HCT116 (cell line): ENCODE measurements at regions not wholly inside any gene's neighbourhood (a gene's known extent, or its start where the extent isn't known, plus 50 kb on each side); places are given as distances from the start of the nearest gene placed in this dataset.

Experiments
- ATAC-seq: fragments of 200-7000 bp; cut with Tn5 transposase; 2 replicates; pipeline ENCODE4 v1.9.1; 2020; ENCODE audit warnings: mild to moderate bottlenecking, moderate library complexity
- BruUV-seq: library from RNA; stranded (reverse); fragments of 400-500 nt; replicated peaks from 2 replicates; lab custom pipeline; 2021; lab: Mats Ljungman, UMichigan
- CTCF ChIA-PET: fragments of 300-600 bp; sonication (Branson Sonifier 250); formaldehyde crosslinking; loops from one replicate; lab custom pipeline; 2021; ENCODE audit warnings: antibody characterized with exemption; lab: Charles Lee
- POLR2A ChIA-PET: fragments of 300-600, 350-600 bp; sonication (Branson Sonifier 250); formaldehyde crosslinking; loops from one replicate; lab custom pipeline; 2021; ENCODE audit warnings: antibody characterized with exemption; lab: Charles Lee
- RAD21 ChIA-PET, 2 experiments: fragments of 300-600 bp; sonication (Branson Sonifier 250); formaldehyde crosslinking; loops; one replicate each; lab custom pipeline; 2023; ENCODE audit warnings: low total read pairs in 2 of 2; ENCODE audit not compliant: uncharacterized antibody in 2 of 2, unreplicated experiment in 2 of 2, low non-redundant PET in 1 of 2; lab: Charles Lee
- DNase-seq: peaks from one replicate; pipeline ENCODE4 v3.0.0-alpha.2; 2010; ENCODE audit warnings: low read depth, low spot score
- H2AFZ ChIP-seq: fragments of 200-600 bp; shearing (Covaris generic), sonication (generic); 2 replicates; pipeline ENCODE4 v1.6.1; 2017; ENCODE audit warnings: low read depth, mixed run types, mixed read lengths, antibody characterized with exemption, low read length; ENCODE audit not compliant: poor library complexity, severe bottlenecking
- H3K27ac ChIP-seq: 2 replicates; pipeline ENCODE4 v1.5.1; 2012; ENCODE audit warnings: low read depth, low read length
- H3K27me3 ChIP-seq: fragments of 200-600 bp; sonication (generic); 2 replicates; pipeline ENCODE4 v1.6.1; 2016; ENCODE audit warnings: mixed run types, low read length, mixed read lengths; ENCODE audit not compliant: insufficient read depth
- H3K36me3 ChIP-seq, 2 experiments: fragments of 200-500 bp in 1 of 2; fragments of 200-600 bp in 1 of 2; sonication (Bioruptor generic) in 1 of 2; sonication (generic) in 1 of 2; 2 replicates each; pipeline versions ENCODE4 v1.5.1 to v1.6.1; 2014 to 2016; ENCODE audit warnings: low read length in 2 of 2, inconsistent platforms in 1 of 2, mixed read lengths in 1 of 2, mixed run types in 1 of 2; ENCODE audit not compliant: insufficient read depth in 2 of 2, control insufficient read depth in 1 of 2
- H3K4me1 ChIP-seq, 2 experiments: fragments of 200-600 bp in 1 of 2; sonication (generic) in 1 of 2; 2 replicates each; pipeline versions ENCODE4 v1.5.1 to v1.6.1; 2012 to 2017; ENCODE audit warnings: low read length in 2 of 2, inconsistent platforms in 1 of 2, mild to moderate bottlenecking in 1 of 2, mixed read lengths in 1 of 2, mixed run types in 1 of 2, moderate library complexity in 1 of 2; ENCODE audit not compliant: insufficient read depth in 2 of 2, control insufficient read depth in 1 of 2
- H3K4me2 ChIP-seq: fragments of 200-600 bp; sonication (generic); 2 replicates; pipeline ENCODE4 v1.6.1; 2017; ENCODE audit warnings: mixed run types, low read length, mixed read lengths
- H3K4me3 ChIP-seq, 2 experiments: fragments of 200-600 bp in 1 of 2; sonication (generic) in 1 of 2; replicated peaks in 1 of 2; 2 replicates each; pipeline ENCODE4 v1.5.1; 2011 to 2016; ENCODE audit warnings: low read length in 2 of 2, control low read depth in 1 of 2, low read depth in 1 of 2, mild to moderate bottlenecking in 1 of 2, mixed read lengths in 1 of 2, mixed run types in 1 of 2
- H3K79me2 ChIP-seq: fragments of 200-600 bp; sonication (generic); 2 replicates; pipeline ENCODE4 v1.6.1; 2017; ENCODE audit warnings: mild to moderate bottlenecking, mixed run types, low read length, moderate library complexity, mixed read lengths; ENCODE audit not compliant: insufficient read depth
- H3K9ac ChIP-seq: fragments of 200-600 bp; sonication (generic); 2 replicates; pipeline ENCODE4 v1.6.1; 2016; ENCODE audit warnings: low read length, mixed read lengths
- H3K9me2 ChIP-seq: fragments of 200-600 bp; sonication (generic), shearing (Covaris generic); 2 replicates; pipeline ENCODE4 v1.6.1; 2017; ENCODE audit warnings: mixed run types, mild to moderate bottlenecking, moderate library complexity; ENCODE audit not compliant: insufficient read depth
- H3K9me3 ChIP-seq, 2 experiments: fragments of 200-500 bp in 1 of 2; fragments of 200-600 bp in 1 of 2; sonication (Bioruptor generic) in 1 of 2; sonication (generic) in 1 of 2; 2 replicates each; pipeline ENCODE4 v1.6.1; 2014 to 2017; ENCODE audit warnings: low read length in 2 of 2, mixed read lengths in 2 of 2, inconsistent platforms in 1 of 2, low read depth in 1 of 2, mild to moderate bottlenecking in 1 of 2, mixed run types in 1 of 2, moderate library complexity in 1 of 2; ENCODE audit not compliant: control insufficient read depth in 1 of 2, insufficient read depth in 1 of 2
- H4K20me1 ChIP-seq: fragments of 200-600 bp; sonication (generic), shearing (Covaris generic); 2 replicates; pipeline ENCODE4 v1.6.1; 2017; ENCODE audit warnings: mixed run types, mild to moderate bottlenecking, moderate library complexity; ENCODE audit not compliant: insufficient read depth
- ATF3 ChIP-seq: IDR thresholded peaks from 2 replicates; pipeline ENCODE4 v1.6.1; 2012
- CTCF ChIP-seq, 3 experiments: fragments of 200-600 bp in 1 of 3; sonication (generic) in 1 of 3; IDR thresholded peaks in 2 of 3; conservative IDR thresholded peaks in 1 of 3; 2 replicates each; pipeline ENCODE4 v1.5.1; 2012 to 2017; ENCODE audit warnings: low read depth in 2 of 3, low read length in 2 of 3, antibody characterized with exemption in 1 of 3, borderline replicate concordance in 1 of 3, control low read depth in 1 of 3, mild to moderate bottlenecking in 1 of 3, mixed read lengths in 1 of 3, mixed run types in 1 of 3, moderate library complexity in 1 of 3; ENCODE audit not compliant: insufficient read depth in 1 of 3
- EZH2 ChIP-seq: fragments of 200-600 bp; sonication (generic); IDR thresholded peaks from 2 replicates; pipeline ENCODE4 v1.6.1; 2017; ENCODE audit warnings: antibody characterized with exemption, mixed run types
- EZH2phosphoT487 ChIP-seq: fragments of 200-600 bp; IDR thresholded peaks from 2 replicates; pipeline ENCODE4 v1.6.1; 2018; ENCODE audit warnings: antibody characterized with exemption, borderline replicate concordance
- FOSL1 ChIP-seq: IDR thresholded peaks from 2 replicates; pipeline ENCODE4 v1.6.1; 2012; ENCODE audit warnings: low read depth
- JUND ChIP-seq: IDR thresholded peaks from 2 replicates; pipeline ENCODE4 v1.6.1; 2012
- POLR2AphosphoS5 ChIP-seq: IDR thresholded peaks from 2 replicates; pipeline ENCODE4 v1.6.1; 2011; ENCODE audit warnings: mild to moderate bottlenecking, low read depth, low read length, moderate library complexity
- RAD21 ChIP-seq: IDR thresholded peaks from 2 replicates; pipeline ENCODE4 v1.6.1; 2012; ENCODE audit warnings: low read depth, mild to moderate bottlenecking
- REST ChIP-seq: IDR thresholded peaks from 2 replicates; pipeline ENCODE4 v1.6.1; 2012; ENCODE audit warnings: low read depth
- SIN3A ChIP-seq: IDR thresholded peaks from 2 replicates; pipeline ENCODE4 v1.6.1; 2012; ENCODE audit warnings: low read depth
- SP1 ChIP-seq: IDR thresholded peaks from 2 replicates; pipeline ENCODE4 v1.6.1; 2012; ENCODE audit warnings: low read depth
- SRF ChIP-seq: IDR thresholded peaks from 2 replicates; pipeline ENCODE4 v1.6.1; 2012; ENCODE audit warnings: low read depth
- ZBTB33 ChIP-seq: IDR thresholded peaks from 2 replicates; pipeline ENCODE4 v1.6.1; 2011; ENCODE audit warnings: mild to moderate bottlenecking, low read length, moderate library complexity; ENCODE audit not compliant: insufficient replicate concordance; ENCODE audit errors: extremely low read depth
- intact Hi-C: fragments of 100-400 bp; cut with micrococcal nuclease; formaldehyde crosslinking; loops from 2 replicates; pipeline ENCODE4 v1.10.0; 2022

- intact Hi-C loops, result no loop called here
- H3K27ac ChIP-seq, result no peak overlapping the region
Observed at GRCh38 chr5:58151414-58151813, 308.5 kb downstream of the PLK2 start.

More at GRCh38 chr5:58151414-58151813, 308.5 kb downstream of the PLK2 start:
- Histone ChIP-seq H3K4me1 (peaks cover 0 to 10% of the 10 kb centered on the region in 2 experiments; a peak in 2 of 4 replicates), H2AFZ (no peak overlapping the region), H3K79me2 (no peaks in the 10 kb centered on the region), H3K9me3 (no peaks in the 10 kb centered on the region), H3K27me3 (no peaks in the 10 kb centered on the region), H3K9ac (no peak overlapping the region), H4K20me1 (no peaks in the 10 kb centered on the region), H3K4me2 (no peak overlapping the region), H3K36me3 (no peaks in the 10 kb centered on the region), H3K4me3 (no peak overlapping the region), H3K9me2 (no peaks in the 10 kb centered on the region)
- no peak for TF ChIP-seq SRF
- TF ChIP-seq JUND, result no peak
- TF ChIP-seq SIN3A, result no peak
- no peak for TF ChIP-seq CTCF (IDR thresholded peaks at IDR 0.05 in 2 of 3, conservative IDR thresholded peaks at IDR 0.05 in 1 of 3; ENCODE audit: borderline replicate concordance in 1 of 3, insufficient read depth in 1 of 3, low read depth in 2 of 3, low read length in 2 of 3)
- no peak for TF ChIP-seq SP1
- TF ChIP-seq EZH2, result no peak
- no peak for TF ChIP-seq POLR2AphosphoS5
- TF ChIP-seq EZH2phosphoT487, result no peak
- TF ChIP-seq ZBTB33, result no peak
- TF ChIP-seq REST, result no peak
- TF ChIP-seq RAD21, result no peak
- no peak for TF ChIP-seq FOSL1
- TF ChIP-seq ATF3, result no peak
- POLR2A ChIA-PET, result no interaction called here
- RAD21 ChIA-PET, result no interaction called here
- BruUV-seq, result no TSS peak
- DNase-seq, result no peak
- CTCF ChIA-PET, result no interaction called here
- no peak for ATAC-seq
